Astrocyte (in vitro differentiated cells and primary cell): ENCODE measurements at regions not wholly inside any gene's neighbourhood (a gene's known extent, or its start where the extent isn't known, plus 50 kb on each side); places are given as distances from the start of the nearest gene placed in this dataset.

Source experiments
- EZH2 ChIP-seq: IDR thresholded peaks from 2 replicates; pipeline ENCODE4 v1.6.1; 2012; ENCODE audit warnings: mild to moderate bottlenecking, low read length, inconsistent platforms; ENCODE audit not compliant: insufficient read depth
- TF ChIP-seq, protein P1 (sequence below): IDR thresholded peaks from 2 replicates; pipeline ENCODE4 v1.5.1; 2011; ENCODE audit warnings: low read depth, mild to moderate bottlenecking, inconsistent platforms, low read length, moderate library complexity; ENCODE audit not compliant: insufficient read depth

DNA sequence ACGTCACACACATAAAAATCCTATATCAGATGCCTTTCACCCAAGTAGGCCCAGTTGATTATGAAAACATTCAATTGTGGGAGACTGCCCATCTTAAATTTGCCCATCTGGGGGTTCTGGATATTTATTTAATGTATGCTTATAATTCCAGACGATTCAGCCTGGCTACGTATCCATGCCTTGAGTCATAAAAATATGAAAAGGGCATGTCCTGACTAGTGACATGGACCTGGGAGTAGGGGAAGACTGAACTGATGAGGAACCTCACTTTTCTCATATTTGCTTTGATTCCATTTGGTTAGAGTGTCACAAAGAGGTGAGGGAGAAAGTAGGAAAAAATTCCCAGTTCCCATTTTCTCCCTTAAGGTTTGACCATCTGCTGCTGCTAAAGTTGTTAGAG lies 122.5 kb upstream of the GNAO1 start:
- TF ChIP-seq, protein P1, sequence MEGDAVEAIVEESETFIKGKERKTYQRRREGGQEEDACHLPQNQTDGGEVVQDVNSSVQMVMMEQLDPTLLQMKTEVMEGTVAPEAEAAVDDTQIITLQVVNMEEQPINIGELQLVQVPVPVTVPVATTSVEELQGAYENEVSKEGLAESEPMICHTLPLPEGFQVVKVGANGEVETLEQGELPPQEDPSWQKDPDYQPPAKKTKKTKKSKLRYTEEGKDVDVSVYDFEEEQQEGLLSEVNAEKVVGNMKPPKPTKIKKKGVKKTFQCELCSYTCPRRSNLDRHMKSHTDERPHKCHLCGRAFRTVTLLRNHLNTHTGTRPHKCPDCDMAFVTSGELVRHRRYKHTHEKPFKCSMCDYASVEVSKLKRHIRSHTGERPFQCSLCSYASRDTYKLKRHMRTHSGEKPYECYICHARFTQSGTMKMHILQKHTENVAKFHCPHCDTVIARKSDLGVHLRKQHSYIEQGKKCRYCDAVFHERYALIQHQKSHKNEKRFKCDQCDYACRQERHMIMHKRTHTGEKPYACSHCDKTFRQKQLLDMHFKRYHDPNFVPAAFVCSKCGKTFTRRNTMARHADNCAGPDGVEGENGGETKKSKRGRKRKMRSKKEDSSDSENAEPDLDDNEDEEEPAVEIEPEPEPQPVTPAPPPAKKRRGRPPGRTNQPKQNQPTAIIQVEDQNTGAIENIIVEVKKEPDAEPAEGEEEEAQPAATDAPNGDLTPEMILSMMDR = no peak
- TF ChIP-seq EZH2 = no peak
